Neural progenitor cell (in vitro differentiated cells): ENCODE measurements at regions not wholly inside any gene's neighbourhood (a gene's known extent, or its start where the extent isn't known, plus 50 kb on each side); places are given as distances from the start of the nearest gene placed in this dataset.

Source experiments
- CTCF ChIP-seq: fragments of 200-600 bp; sonication (generic); IDR thresholded peaks from 2 replicates; pipeline ENCODE4 v1.5.1; 2017; ENCODE audit warnings: antibody characterized with exemption, mild to moderate bottlenecking
- EZH2 ChIP-seq: fragments of 200-600 bp; sonication (generic); IDR thresholded peaks from 2 replicates; pipeline ENCODE4 v1.6.1; 2017; ENCODE audit warnings: antibody characterized with exemption, mild to moderate bottlenecking, moderate library complexity
- EZH2phosphoT487 ChIP-seq: fragments of 200-600 bp; sonication (generic); IDR thresholded peaks from 2 replicates; pipeline ENCODE4 v1.6.1; 2017; ENCODE audit warnings: antibody characterized with exemption

DNA sequence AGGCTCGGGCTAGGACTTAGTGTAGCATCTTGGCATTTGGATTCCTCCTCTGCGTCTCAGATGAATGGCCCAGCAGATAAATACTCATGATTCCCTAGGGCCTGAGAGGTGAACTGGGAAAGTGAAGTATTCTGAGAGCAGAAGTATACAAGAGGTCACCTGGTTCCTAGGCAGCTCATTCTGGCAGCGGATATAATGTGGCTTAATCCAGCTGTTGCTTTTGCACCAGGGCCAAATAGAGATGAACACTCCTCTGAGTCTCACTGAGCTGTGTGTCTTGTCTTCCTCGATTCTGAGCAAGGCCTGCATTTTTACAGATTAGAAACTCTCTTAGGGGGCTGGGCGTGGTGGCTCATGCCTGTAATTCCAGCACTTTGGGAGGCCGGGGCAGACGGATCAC, 196.1 kb downstream of the SLC4A3 start:
- TF ChIP-seq CTCF (no peak), EZH2phosphoT487 (no peak), EZH2 (no peak)
